ENCODE measurements at regions not wholly inside any gene's neighbourhood (a gene's known extent, or its start where the extent isn't known, plus 50 kb on each side); places are given as distances from the start of the nearest gene placed in this dataset.

- DNase-seq = no peak
Measured at GRCh38 chr4:11727903-11728564, 299.3 kb upstream of the HS3ST1 start.

GRCh38 chr4:11724731-11725130 is 296.0 kb upstream of the HS3ST1 start:
- no peak for DNase-seq

GRCh38 chr4:11722223-11722622 is 293.5 kb upstream of the HS3ST1 start:
- no peak for DNase-seq

GRCh38 chr4:11720292-11720691 is 291.6 kb upstream of the HS3ST1 start:
- DNase-seq = peak; percentile 6 to 59

GRCh38 chr4:11719879-11720278 is 291.2 kb upstream of the HS3ST1 start:
- DNase-seq = peak in 1 of 2 experiments; percentile 4

- no peak for DNase-seq
Measured at GRCh38 chr4:11715753-11716521, 287.2 kb upstream of the HS3ST1 start.

- peak; percentile 91 to 95 for DNase-seq
Measured at GRCh38 chr4:11710453-11711093, 281.9 kb upstream of the HS3ST1 start.

- DNase-seq = no peak
Measured at GRCh38 chr4:11704186-11704830, 275.6 kb upstream of the HS3ST1 start.

- DNase-seq = no peak
Measured at GRCh38 chr4:11702886-11703557, 274.3 kb upstream of the HS3ST1 start.

- DNase-seq = no peak
Measured at GRCh38 chr4:11701966-11702725, 273.5 kb upstream of the HS3ST1 start.

- no peak for DNase-seq
Measured at GRCh38 chr4:11700751-11701226, 272.1 kb upstream of the HS3ST1 start.

GRCh38 chr4:11698846-11699590 is 270.3 kb upstream of the HS3ST1 start:
- DNase-seq = no peak

- no peak for DNase-seq
Measured at GRCh38 chr4:11698033-11698432, 269.3 kb upstream of the HS3ST1 start.

- DNase-seq = no peak
Measured at GRCh38 chr4:11693693-11694092, 265.0 kb upstream of the HS3ST1 start.

- DNase-seq = no peak
Measured at GRCh38 chr4:11691236-11691635, 262.5 kb upstream of the HS3ST1 start.

GRCh38 chr4:11687727-11688126 is 259.0 kb upstream of the HS3ST1 start:
- DNase-seq = no peak

GRCh38 chr4:11685481-11685880 is 256.8 kb upstream of the HS3ST1 start:
- no peak for DNase-seq

- no peak for DNase-seq
Measured at GRCh38 chr4:11675051-11675800, 246.5 kb upstream of the HS3ST1 start.

GRCh38 chr4:11670304-11670703 is 241.6 kb upstream of the HS3ST1 start:
- no peak for DNase-seq

- no peak for DNase-seq
Measured at GRCh38 chr4:11669156-11669555, 240.5 kb upstream of the HS3ST1 start.
